Stomach (tissue), 8 donors: ENCODE measurements at regions not wholly inside any gene's neighbourhood (a gene's known extent, or its start where the extent isn't known, plus 50 kb on each side); places are given as distances from the start of the nearest gene placed in this dataset.

Experiments used
- DNase-seq, 2 donors: peaks; one replicate each; pipeline versions ENCODE4 v3.0.0 to v3.0.0-alpha.2; 2013 to 2019
- H3K27ac ChIP-seq, 5 donors: fragments of 200-600 bp in 4 of 5; sonication (generic) in 4 of 5; one replicate each; pipeline ENCODE4 v1.5.1; 2013 to 2019; ENCODE audit warnings: mild to moderate bottlenecking in 1 of 5, moderate library complexity in 1 of 5
- H3K27me3 ChIP-seq, 3 donors: fragments of 200-600 bp; sonication (generic); one replicate each; pipeline ENCODE4 v1.5.1; 2017 to 2019; ENCODE audit warnings: mixed run types in 1 of 3
- H3K36me3 ChIP-seq, 4 donors: fragments of 200-600 bp; sonication (generic); 1 replicate in 3 of 4; 2 replicates in 1 of 4; pipeline ENCODE4 v1.5.1; 2016 to 2019
- H3K4me1 ChIP-seq, 4 donors: fragments of 200-600 bp; sonication (generic); one replicate each; pipeline ENCODE4 v1.5.1; 2016 to 2019
- H3K4me3 ChIP-seq, 4 donors: fragments of 200-600 bp; sonication (generic) in 3 of 4; one replicate each; pipeline ENCODE4 v1.5.1; 2016 to 2019; ENCODE audit warnings: mild to moderate bottlenecking in 1 of 4
- H3K9me3 ChIP-seq, 4 donors: fragments of 200-600 bp; sonication (generic); one replicate each; pipeline ENCODE4 v1.5.1; 2016 to 2019
- CTCF ChIP-seq, 7 experiments: fragments of 450-650 bp in 4 of 7; fragments of 200-600 bp in 3 of 7; sonication (generic) in 3 of 7; IDR thresholded peaks; one replicate each; pipeline ENCODE4 v1.5.1; 2016 to 2019; ENCODE audit warnings: antibody characterized with exemption in 7 of 7, control low read depth in 2 of 7, mild to moderate bottlenecking in 1 of 7
- EP300 ChIP-seq: sonication (generic); formaldehyde crosslinking; IDR thresholded peaks from one replicate; pipeline ENCODE4 v1.6.1; 2017; ENCODE audit warnings: antibody characterized with exemption
- POLR2A ChIP-seq, 4 donors: fragments of 450-650 bp; IDR thresholded peaks; one replicate each; pipeline ENCODE4 v1.6.1; 2016; ENCODE audit warnings: antibody characterized with exemption in 4 of 4, control low read depth in 2 of 4, mild to moderate bottlenecking in 1 of 4, moderate library complexity in 1 of 4
- POLR2AphosphoS5 ChIP-seq, 3 donors: sonication (generic); formaldehyde crosslinking; IDR thresholded peaks; one replicate each; pipeline ENCODE4 v1.6.1; 2016; ENCODE audit warnings: antibody characterized with exemption in 3 of 3
- WGBS, 5 donors: extraction: QIAGEN DNeasy Blood & Tissue Kit in 3 of 5; methylation state at CpG; one replicate each; pipeline versions ENCODE4 v1.1.5 to v1.1.7; 2013 to 2018; 5-methylcytosine and 5-hydroxymethylcytosine counted together
- intact Hi-C: fragments of 100-400 bp; cut with DNase I; formaldehyde crosslinking; loops from one replicate; pipeline ENCODE4 v1.15.1; 2023; ENCODE audit warnings: low total_unique reads
- donor health status: healthy with polysubstance abuse.
- donor health status: Bipolar disorder and iron deficiency.
- donor health status: healthy.

DNA sequence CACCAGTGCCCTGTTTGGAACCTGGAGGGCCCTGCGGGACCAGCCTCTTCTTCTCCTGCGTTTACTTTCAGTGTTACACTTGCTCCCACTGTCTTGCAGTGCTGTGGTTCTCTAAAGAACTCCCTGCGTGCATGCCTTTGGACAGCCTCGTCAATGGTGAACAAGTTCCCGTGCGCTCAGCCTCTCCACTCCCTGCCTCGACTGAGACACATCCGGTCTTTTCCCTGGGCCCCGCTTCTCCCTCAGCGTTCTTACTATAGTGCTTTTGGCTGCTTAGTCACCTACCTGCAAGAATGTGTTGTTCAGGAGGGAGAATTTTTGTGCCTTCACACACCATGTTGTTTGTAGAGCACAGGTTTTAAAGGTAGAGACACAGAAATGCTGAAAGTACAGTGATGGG lies 520.7 kb upstream of the MKI67 start:
- TF ChIP-seq EP300 (no peak), POLR2AphosphoS5 (IDR thresholded peaks at IDR 0.05) (no peak), CTCF (IDR thresholded peaks at IDR 0.05) (no peak), POLR2A (IDR thresholded peaks at IDR 0.05) (no peak)
- H3K27me3 ChIP-seq = peaks cover 0 to 12% (median 0%) of the 10 kb centered on the region in 3 donors
- no peak overlapping the region for H3K4me3 ChIP-seq
- H3K27ac ChIP-seq = no peak overlapping the region
- WGBS, 5 donors = 86 to 92% (median 90%) methylated on average over 10 of the region's 10 CpGs
- no peaks in the 10 kb centered on the region for H3K36me3 ChIP-seq
- H3K4me1 ChIP-seq = no peaks in the 10 kb centered on the region
- no peak for DNase-seq
- intact Hi-C loops = no loop called here
- H3K9me3 ChIP-seq = no peaks in the 10 kb centered on the region

GRCh38 chr10:128657548-128657947 lies 531.3 kb upstream of the MKI67 start:
- no peak for DNase-seq
- no peak for TF ChIP-seq POLR2AphosphoS5 (IDR thresholded peaks at IDR 0.05)
- H3K27me3 ChIP-seq = peaks cover 0 to 16% (median 0%) of the 10 kb centered on the region in 3 donors
- H3K36me3 ChIP-seq = no peaks in the 10 kb centered on the region
- H3K9me3 ChIP-seq = no peaks in the 10 kb centered on the region
- H3K4me3 ChIP-seq = no peak overlapping the region
- no peaks in the 10 kb centered on the region for H3K4me1 ChIP-seq
- 37 to 56% (median 42%) methylated on average over 6 to 11 of the region's 11 CpGs for WGBS, 5 donors
- intact Hi-C loops = no loop called here
- H3K27ac ChIP-seq = no peak overlapping the region

- Histone ChIP-seq H3K4me3 (no peak overlapping the region), H3K4me1 (no peaks in the 10 kb centered on the region), H3K36me3 (no peaks in the 10 kb centered on the region), H3K27me3 (peaks cover 0 to 16% (median 0%) of the 10 kb centered on the region in 3 donors), H3K9me3 (peaks cover 0 to 8% (median 0%) of the 10 kb centered on the region in 4 donors), H3K27ac (no peak overlapping the region)
- intact Hi-C loops = no loop called here
- no peak for TF ChIP-seq CTCF (IDR thresholded peaks at IDR 0.05)
- TF ChIP-seq POLR2A (IDR thresholded peaks at IDR 0.05) = no peak
- no peak for TF ChIP-seq EP300
- TF ChIP-seq POLR2AphosphoS5 (IDR thresholded peaks at IDR 0.05) = no peak
- no peak for DNase-seq
- WGBS, 5 donors = 52 to 69% (median 64%) methylated on average over 5 of the region's 5 CpGs
Observed at GRCh38 chr10:128660726-128661125, 534.5 kb upstream of the MKI67 start.

DNA sequence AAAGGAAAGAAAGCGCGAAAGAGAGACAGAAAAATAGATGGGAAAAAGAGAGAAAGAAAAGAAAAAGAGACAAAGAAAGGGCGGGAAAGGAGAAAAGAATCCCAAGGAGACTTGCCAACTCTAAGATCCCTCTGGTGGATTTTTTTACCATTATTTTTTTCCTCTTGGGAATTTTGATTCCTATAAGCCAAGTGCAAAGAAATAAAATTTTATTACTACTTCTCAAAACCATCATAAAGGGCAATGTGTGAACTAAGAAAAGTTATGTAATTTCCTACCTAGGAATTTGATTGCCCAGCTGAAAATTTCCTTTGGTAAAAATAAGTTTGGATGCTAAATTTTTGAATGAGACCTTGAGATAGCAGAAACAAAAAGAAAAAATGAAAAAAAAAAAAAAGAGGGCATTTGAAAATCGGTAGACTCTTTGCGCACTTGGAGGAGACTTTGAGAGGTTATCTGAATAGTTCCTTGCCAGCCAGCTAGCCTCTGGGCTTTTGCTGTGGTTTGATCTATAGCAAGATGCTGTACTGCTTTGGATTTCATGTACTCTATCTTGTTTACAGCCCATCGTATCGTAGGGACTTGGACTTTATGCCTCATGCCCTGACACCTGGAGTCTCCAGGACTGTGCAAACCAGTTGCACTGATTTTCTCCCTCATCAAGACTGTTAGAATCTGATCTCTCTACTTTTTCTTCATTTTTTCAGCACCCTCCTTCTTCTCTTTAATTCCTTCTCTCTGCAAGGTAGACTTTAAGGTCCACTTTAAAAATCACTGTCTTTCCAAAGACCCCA lies 535.4 kb upstream of the MKI67 start:
- no peak for DNase-seq
- Histone ChIP-seq H3K27me3 (peaks cover 0 to 16% (median 0%) of the 10 kb centered on the region in 3 donors), H3K27ac (no peak overlapping the region), H3K9me3 (peaks cover 0 to 8% (median 0%) of the 10 kb centered on the region in 4 donors), H3K36me3 (no peaks in the 10 kb centered on the region), H3K4me1 (no peaks in the 10 kb centered on the region), H3K4me3 (no peak overlapping the region)
- TF ChIP-seq CTCF (IDR thresholded peaks at IDR 0.05) = no peak
- no peak for TF ChIP-seq POLR2A (IDR thresholded peaks at IDR 0.05)
- no peak for TF ChIP-seq POLR2AphosphoS5 (IDR thresholded peaks at IDR 0.05)
- no peak for TF ChIP-seq EP300
- 84 to 95% (median 88%) methylated on average over 7 of the region's 7 CpGs for WGBS, 5 donors
- intact Hi-C loops = no loop called here

DNA sequence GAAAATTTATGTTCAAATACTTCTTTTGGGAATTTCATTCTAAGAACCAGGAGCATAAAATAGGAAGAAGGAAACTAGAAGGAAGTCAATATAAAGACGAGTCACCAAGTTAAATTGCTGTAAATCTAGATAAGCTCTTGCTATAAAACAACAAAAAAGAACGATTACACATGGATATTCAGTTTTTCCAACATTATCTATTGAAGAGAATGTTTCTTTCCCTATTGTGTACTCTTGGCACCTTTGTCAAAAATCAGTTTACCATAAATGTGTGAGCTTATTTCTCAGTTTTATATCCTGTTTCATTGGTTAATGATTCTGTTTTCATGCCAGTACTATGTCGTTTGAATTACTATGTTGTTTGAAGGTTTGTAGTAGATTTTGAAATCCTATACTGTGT lies 536.3 kb upstream of the MKI67 start:
- H3K27ac ChIP-seq = no peak overlapping the region
- peaks cover 0 to 8% (median 0%) of the 10 kb centered on the region in 4 donors for H3K9me3 ChIP-seq
- no peaks in the 10 kb centered on the region for H3K4me1 ChIP-seq
- H3K27me3 ChIP-seq = peaks cover 0 to 12% (median 0%) of the 10 kb centered on the region in 3 donors
- H3K36me3 ChIP-seq = no peaks in the 10 kb centered on the region
- 57 to 66% (median 61%) methylated on average over 3 of the region's 3 CpGs for WGBS, 5 donors
- no peak overlapping the region for H3K4me3 ChIP-seq
- no peak for DNase-seq
- intact Hi-C loops = no loop called here
- no peak for TF ChIP-seq POLR2AphosphoS5 (IDR thresholded peaks at IDR 0.05)
- TF ChIP-seq EP300 = no peak
- no peak for TF ChIP-seq CTCF (IDR thresholded peaks at IDR 0.05)
- TF ChIP-seq POLR2A (IDR thresholded peaks at IDR 0.05) = no peak
